ENCODE measurements at regions not wholly inside any gene's neighbourhood (a gene's known extent, or its start where the extent isn't known, plus 50 kb on each side); places are given as distances from the start of the nearest gene placed in this dataset.

GRCh38 chr6:100144991-100145390, 151.0 kb upstream of the MCHR2 start:
- no peak for DNase-seq (ENCODE audit: extremely low read depth in 1 of 2, low read depth in 1 of 2)

- no peak for DNase-seq (ENCODE audit: extremely low read depth in 1 of 2, low read depth in 1 of 2)
These were observed 144.5 kb upstream of the MCHR2 start for GRCh38 chr6:100138346-100139022.

DNA sequence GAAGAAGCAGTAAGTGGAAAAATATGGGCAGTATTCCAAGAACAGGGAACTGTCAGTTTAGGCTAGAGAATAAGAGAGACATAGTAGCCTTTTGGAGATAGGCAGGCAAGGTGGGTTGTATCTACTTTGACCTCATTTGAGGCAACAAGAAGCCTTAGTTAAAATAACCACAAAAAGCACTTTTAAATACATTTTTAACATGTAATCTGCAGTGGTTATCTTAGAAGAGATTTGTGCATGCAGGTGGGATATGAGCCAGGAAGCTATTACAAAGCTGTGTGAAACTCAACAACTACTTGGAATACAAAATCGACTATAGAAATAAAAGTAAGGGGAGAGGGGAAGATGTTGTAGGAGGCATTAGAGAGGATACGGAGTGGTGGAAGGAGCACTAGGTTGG, 143.7 kb upstream of the MCHR2 start:
- no peak for DNase-seq (ENCODE audit: extremely low read depth in 1 of 2, low read depth in 1 of 2)

DNA sequence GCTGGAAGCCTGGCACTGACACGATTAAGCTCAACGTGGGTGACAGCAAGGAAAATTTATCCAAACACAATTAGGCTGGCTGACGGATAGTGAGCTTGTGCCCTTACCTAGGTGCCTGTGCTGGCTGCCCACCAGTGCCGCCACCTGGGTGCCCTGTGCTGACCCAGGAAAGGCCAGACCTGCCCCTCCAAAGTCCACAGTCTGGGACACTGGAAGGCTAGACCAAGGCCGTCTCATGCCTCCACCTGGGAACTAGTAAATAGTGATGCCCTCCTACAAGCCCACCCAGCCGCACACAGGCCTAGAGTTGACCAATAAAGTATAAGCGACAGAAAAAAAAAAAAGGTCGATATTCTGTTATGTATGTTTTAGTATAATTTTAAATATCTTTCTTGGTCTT, 142.6 kb upstream of the MCHR2 start:
- DNase-seq (ENCODE audit: extremely low read depth in 1 of 2, low read depth in 1 of 2), result no peak

DNA sequence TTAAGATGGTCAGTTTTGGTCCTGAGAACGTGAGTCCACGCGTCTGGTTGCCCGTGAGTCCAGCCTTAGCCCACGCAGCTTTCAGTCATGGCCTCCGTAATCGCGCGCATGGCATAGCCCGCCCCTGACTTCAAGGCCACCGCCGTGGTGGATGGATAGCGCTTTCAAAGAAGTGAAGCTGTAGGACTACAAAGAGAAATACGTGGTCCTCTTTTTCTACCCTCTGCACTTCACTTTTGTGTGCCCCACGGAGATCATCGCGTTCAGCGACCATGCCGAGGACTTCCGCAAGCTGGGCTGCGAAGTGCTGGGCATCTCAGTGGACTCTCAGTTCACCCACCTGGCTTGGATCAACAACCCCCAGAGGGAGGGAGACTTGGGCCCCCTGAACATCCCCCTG, 142.0 kb upstream of the MCHR2 start:
- no peak for DNase-seq (ENCODE audit: extremely low read depth in 1 of 2, low read depth in 1 of 2)

DNA sequence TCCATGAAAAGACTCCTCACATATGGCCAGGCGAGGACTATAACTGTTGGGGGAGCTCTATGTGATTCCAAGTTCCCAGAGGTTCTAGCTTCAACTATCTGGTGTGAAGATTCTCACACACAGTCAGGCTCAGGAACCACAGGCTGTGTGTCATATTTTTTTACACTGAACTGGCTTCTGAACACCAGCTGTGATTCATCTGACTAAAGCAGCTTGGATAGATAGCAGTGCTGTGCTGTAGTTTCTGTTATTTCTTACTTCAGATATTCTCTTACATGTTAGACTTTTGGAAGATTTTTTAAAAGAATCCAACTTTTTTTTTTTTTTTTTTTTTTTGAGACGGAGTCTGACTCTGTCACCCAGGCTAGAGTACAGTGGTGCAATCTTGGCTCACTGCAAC, 140.7 kb upstream of the MCHR2 start:
- DNase-seq (ENCODE audit: extremely low read depth in 1 of 2, low read depth in 1 of 2), result no peak

DNA sequence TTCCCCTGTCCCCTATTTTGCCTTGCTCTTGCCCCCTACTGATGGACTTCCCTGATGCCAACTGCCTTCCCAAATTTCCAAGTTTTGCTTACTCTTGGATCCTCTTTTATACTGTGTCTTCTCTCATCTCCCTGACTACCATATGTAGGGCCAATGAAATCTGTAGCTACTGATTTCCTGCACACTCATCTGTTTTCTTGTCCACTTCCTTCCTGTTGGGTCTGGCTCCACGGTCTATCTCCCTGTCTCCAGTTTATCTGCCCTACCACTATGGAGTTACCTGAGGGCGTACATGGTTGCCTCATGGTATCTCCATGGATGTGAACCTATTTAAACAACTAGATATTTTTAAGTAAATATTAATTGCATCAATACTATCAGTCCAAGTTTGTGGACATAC, 140.3 kb upstream of the MCHR2 start:
- DNase-seq (ENCODE audit: extremely low read depth in 1 of 2, low read depth in 1 of 2), result no peak

- DNase-seq (ENCODE audit: extremely low read depth in 1 of 2, low read depth in 1 of 2), result no peak
These were observed 138.0 kb upstream of the MCHR2 start for GRCh38 chr6:100132005-100132404.

- no peak for DNase-seq (ENCODE audit: extremely low read depth in 1 of 2, low read depth in 1 of 2)
These were observed 136.6 kb upstream of the MCHR2 start for GRCh38 chr6:100130630-100131029.

- no peak for DNase-seq (ENCODE audit: extremely low read depth in 1 of 2, low read depth in 1 of 2)
These were observed 132.9 kb upstream of the MCHR2 start for GRCh38 chr6:100126790-100127484.

GRCh38 chr6:100121854-100122609, 128.0 kb upstream of the MCHR2 start:
- no peak for DNase-seq (ENCODE audit: extremely low read depth in 1 of 2, low read depth in 1 of 2)

- no peak for DNase-seq (ENCODE audit: extremely low read depth in 1 of 2, low read depth in 1 of 2)
These were observed 125.2 kb upstream of the MCHR2 start for GRCh38 chr6:100119261-100119660.

- no peak for DNase-seq (ENCODE audit: extremely low read depth in 1 of 2, low read depth in 1 of 2)
These were observed 124.3 kb upstream of the MCHR2 start for GRCh38 chr6:100118301-100118700.

DNA sequence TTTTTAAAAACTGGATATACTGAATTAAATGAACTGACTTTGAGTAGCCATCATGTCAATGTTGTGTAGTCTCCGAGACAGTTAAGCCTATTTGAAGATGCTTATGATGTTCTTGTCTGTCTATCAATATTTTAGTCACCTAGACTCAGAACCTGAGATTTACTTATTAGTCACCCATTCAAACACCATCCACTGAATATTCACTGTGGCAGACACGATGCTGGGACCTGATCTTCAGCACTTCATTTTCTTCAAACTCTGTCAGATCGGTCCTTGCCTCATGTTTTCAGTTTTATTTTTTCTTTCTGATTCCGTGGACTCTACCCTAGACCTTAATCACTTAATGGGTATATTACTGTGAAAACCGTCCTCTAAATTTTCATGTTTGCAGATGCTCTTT, 123.7 kb upstream of the MCHR2 start:
- no peak for DNase-seq (ENCODE audit: extremely low read depth in 1 of 2, low read depth in 1 of 2)

DNA sequence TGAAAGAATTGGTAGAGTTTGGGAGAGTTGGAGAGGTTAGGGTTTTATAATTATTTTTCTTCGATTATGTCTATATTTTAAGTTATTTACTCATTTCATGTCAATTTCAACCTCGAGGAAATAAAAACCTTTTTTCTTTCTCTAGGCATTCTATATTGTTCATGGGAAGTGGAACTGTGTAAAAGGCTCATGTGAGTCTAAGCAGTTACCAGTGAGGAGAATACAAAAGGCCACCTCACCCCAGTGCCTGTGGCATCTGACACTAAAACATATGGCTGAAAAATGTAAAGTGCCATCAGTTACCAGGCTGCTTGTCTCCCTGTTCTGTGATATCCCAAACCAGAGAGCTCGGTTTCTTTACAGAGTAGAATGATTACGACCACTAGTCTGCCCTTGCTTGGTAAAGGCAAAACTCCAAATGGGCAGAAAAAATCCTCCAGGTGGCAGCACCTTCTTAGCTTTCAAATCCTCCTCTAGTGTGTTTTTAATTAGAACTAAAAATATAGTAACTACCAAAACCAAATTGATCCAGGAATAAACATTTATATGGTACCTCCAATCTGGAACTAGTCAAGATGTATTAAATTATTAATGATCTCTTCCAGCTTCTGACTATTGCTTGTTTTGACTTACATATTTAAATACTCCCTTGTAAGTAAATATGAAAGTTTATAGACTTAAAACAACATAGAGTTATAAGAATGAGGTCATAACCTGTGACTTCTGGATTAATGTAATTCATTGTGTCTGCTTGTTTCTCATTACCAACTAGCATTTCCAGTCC, 122.6 kb upstream of the MCHR2 start:
- DNase-seq (ENCODE audit: extremely low read depth in 1 of 2, low read depth in 1 of 2), result no peak

GRCh38 chr6:100115407-100116101, 121.5 kb upstream of the MCHR2 start:
- no peak for DNase-seq (ENCODE audit: extremely low read depth in 1 of 2, low read depth in 1 of 2)

DNA sequence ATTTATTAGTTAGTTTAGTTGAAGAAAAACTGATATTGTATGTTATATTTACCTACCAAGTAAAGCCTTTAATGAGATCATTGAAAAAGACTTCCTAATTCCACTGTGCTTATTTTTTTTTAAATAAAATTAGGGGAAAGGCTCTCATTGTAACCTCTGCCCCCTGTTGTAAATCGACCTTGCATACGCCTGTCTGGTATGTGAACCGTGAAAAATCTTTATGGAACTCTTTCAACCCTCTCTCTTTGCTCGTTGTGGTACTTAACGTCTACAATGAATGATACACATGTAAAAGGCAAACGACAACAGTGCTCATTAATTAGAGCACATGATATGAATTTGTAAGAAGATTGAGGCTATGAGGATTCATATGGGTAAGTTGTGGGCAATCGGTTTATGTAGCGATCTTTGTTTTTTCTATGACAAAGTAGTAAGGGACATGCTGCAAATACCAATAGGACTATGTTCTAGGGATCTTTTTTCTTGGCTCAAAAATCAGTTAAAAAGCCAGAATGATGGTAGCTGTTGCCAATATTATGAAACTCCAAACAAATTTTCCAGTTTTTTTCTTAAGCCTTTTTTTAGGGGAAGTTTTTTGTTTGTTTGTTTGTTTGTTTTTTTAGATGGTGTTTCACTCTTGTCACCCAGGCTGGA, 119.0 kb upstream of the MCHR2 start:
- no peak for DNase-seq (ENCODE audit: extremely low read depth in 1 of 2, low read depth in 1 of 2)

- no peak for DNase-seq (ENCODE audit: extremely low read depth in 1 of 2, low read depth in 1 of 2)
These were observed 112.0 kb upstream of the MCHR2 start for GRCh38 chr6:100105919-100106529.

GRCh38 chr6:100105138-100105537, 111.1 kb upstream of the MCHR2 start:
- DNase-seq (ENCODE audit: extremely low read depth in 1 of 2, low read depth in 1 of 2), result no peak

GRCh38 chr6:100103931-100104330, 109.9 kb upstream of the MCHR2 start:
- DNase-seq (ENCODE audit: extremely low read depth in 1 of 2, low read depth in 1 of 2), result no peak
